ENCODE measurements at regions not wholly inside any gene's neighbourhood (a gene's known extent, or its start where the extent isn't known, plus 50 kb on each side); places are given as distances from the start of the nearest gene placed in this dataset.

- no peak for DNase-seq
- Histone ChIP-seq H3K4me3 (ENCODE audit: low read depth, low read length) (no peak overlapping the region), H3K27ac (no peak overlapping the region), H3K36me3 (replicated peaks) (no peaks in the 10 kb centered on the region), H3K27me3 (replicated peaks) (no peaks in the 10 kb centered on the region)
- in situ Hi-C loops (cut with HindIII; ENCODE audit: low pct_ligation_motif_present, low sequenced_read_pairs): no loop called here
- TF ChIP-seq CTCF (IDR thresholded peaks at IDR 0.05; ENCODE audit: low read depth, low read length, missing control alignments): no peak
Observed at GRCh38 chr7:34487391-34488115, 170.5 kb upstream of the NPSR1 start.

DNA sequence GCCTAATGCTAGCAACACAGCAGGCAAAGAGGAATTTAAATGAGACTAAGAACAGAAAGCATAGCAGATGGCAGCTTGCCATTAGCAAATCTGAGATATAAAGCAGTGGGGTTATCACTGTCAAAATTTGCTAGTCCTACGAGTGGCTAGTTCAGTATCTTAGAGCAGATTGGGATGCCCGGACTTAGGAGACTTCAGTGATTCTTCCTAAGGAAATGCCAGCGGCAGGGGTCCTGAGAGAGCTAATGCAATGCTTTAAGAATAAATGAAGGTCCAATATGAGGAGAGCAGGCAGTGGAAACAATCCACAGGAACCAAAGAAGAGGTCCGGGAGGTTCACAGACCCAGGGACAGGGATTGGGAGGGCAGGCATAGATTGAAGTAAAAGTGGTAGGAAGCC is 169.3 kb upstream of the NPSR1 start:
- TF ChIP-seq CTCF (IDR thresholded peaks at IDR 0.05; ENCODE audit: low read depth, low read length, missing control alignments): no peak
- no peak overlapping the region for H3K27ac ChIP-seq
- no peak overlapping the region for H3K4me3 ChIP-seq (ENCODE audit: low read depth, low read length)
- no peaks in the 10 kb centered on the region for H3K36me3 ChIP-seq (replicated peaks)
- in situ Hi-C loops (cut with HindIII; ENCODE audit: low pct_ligation_motif_present, low sequenced_read_pairs): no loop called here
- DNase-seq: no peak
- H3K27me3 ChIP-seq (replicated peaks): no peaks in the 10 kb centered on the region

DNA sequence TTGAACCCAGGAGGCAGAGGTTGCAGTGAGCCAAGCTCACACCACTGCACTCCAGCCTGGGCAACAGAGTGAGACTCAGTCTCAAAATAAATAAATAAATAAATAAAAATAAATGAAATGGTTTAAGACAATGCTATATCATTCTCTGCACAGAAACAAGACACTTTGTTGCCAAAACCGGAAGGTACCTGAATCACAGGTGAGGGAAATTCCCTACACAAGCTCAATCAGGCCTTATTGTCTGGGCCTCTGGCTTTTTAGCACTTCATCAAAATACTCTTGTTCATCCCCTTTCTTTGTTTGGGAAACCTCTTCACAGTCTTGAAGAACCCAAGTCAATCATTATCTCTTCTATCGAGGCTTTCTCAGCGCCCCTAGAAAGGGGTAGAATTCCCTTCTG is 166.1 kb upstream of the NPSR1 start:
- TF ChIP-seq CTCF (IDR thresholded peaks at IDR 0.05; ENCODE audit: low read depth, low read length, missing control alignments): no peak
- no peak for DNase-seq
- Histone ChIP-seq H3K36me3 (replicated peaks) (no peaks in the 10 kb centered on the region), H3K27me3 (replicated peaks) (no peaks in the 10 kb centered on the region), H3K27ac (no peak overlapping the region), H3K4me3 (ENCODE audit: low read depth, low read length) (no peak overlapping the region)
- in situ Hi-C loops (cut with HindIII; ENCODE audit: low pct_ligation_motif_present, low sequenced_read_pairs): no loop called here

GRCh38 chr7:34493752-34494151 is 164.3 kb upstream of the NPSR1 start:
- in situ Hi-C loops (cut with HindIII; ENCODE audit: low pct_ligation_motif_present, low sequenced_read_pairs): no loop called here
- Histone ChIP-seq H3K36me3 (replicated peaks) (no peaks in the 10 kb centered on the region), H3K27ac (no peak overlapping the region), H3K4me3 (ENCODE audit: low read depth, low read length) (no peak overlapping the region), H3K27me3 (replicated peaks) (no peaks in the 10 kb centered on the region)
- no peak for DNase-seq
- no peak for TF ChIP-seq CTCF (IDR thresholded peaks at IDR 0.05; ENCODE audit: low read depth, low read length, missing control alignments)

GRCh38 chr7:34497153-34497777 is 160.8 kb upstream of the NPSR1 start:
- Histone ChIP-seq H3K27ac (no peak overlapping the region), H3K4me3 (ENCODE audit: low read depth, low read length) (no peak overlapping the region), H3K27me3 (replicated peaks) (no peaks in the 10 kb centered on the region), H3K36me3 (replicated peaks) (no peaks in the 10 kb centered on the region)
- peak; percentile 5 for DNase-seq
- TF ChIP-seq CTCF (IDR thresholded peaks at IDR 0.05; ENCODE audit: low read depth, low read length, missing control alignments): peak; percentile 39
- in situ Hi-C loops (cut with HindIII; ENCODE audit: low pct_ligation_motif_present, low sequenced_read_pairs): no loop called here
